Keratinocyte (primary cell): ENCODE measurements at regions not wholly inside any gene's neighbourhood (a gene's known extent, or its start where the extent isn't known, plus 50 kb on each side); places are given as distances from the start of the nearest gene placed in this dataset.

Experiments
- EZH2 ChIP-seq: IDR thresholded peaks from one replicate; pipeline ENCODE4 v1.6.1; 2012; ENCODE audit warnings: inconsistent platforms, mild to moderate bottlenecking, low read length, moderate library complexity
- TF ChIP-seq, protein P1 (sequence below), 3 experiments: IDR thresholded peaks in 1 of 3; conservative IDR thresholded peaks in 1 of 3; optimal IDR thresholded peaks in 1 of 3; 2 replicates in 2 of 3; 3 replicates in 1 of 3; pipeline versions ENCODE3 to v1.5.1; 2011; ENCODE audit warnings: low read length in 3 of 3, mild to moderate bottlenecking in 3 of 3, moderate library complexity in 2 of 3, control low read depth in 1 of 3, inconsistent platforms in 1 of 3; ENCODE audit not compliant: insufficient read depth in 2 of 3; ENCODE audit errors: extremely low read depth in 1 of 3

DNA sequence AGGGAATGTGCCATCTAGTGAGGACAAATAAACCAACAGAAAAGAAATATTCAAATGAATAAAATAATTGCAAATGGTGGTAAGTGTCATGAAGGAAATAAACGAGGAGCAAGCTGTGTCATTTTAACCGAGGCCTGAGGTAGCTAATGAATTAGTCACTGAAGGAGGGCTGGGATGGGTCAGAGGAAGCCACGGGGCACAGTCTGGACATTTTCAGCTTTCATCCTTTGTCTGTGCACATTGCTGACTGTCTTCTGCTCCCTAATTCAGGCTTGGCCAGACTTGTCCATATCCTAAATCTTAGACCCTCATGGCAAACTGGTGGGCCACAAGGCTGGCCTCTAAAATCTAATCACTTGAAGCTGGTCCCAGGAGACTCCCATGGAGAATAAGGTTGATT, 138.4 kb downstream of the RHOU start:
- TF ChIP-seq, protein P1, sequence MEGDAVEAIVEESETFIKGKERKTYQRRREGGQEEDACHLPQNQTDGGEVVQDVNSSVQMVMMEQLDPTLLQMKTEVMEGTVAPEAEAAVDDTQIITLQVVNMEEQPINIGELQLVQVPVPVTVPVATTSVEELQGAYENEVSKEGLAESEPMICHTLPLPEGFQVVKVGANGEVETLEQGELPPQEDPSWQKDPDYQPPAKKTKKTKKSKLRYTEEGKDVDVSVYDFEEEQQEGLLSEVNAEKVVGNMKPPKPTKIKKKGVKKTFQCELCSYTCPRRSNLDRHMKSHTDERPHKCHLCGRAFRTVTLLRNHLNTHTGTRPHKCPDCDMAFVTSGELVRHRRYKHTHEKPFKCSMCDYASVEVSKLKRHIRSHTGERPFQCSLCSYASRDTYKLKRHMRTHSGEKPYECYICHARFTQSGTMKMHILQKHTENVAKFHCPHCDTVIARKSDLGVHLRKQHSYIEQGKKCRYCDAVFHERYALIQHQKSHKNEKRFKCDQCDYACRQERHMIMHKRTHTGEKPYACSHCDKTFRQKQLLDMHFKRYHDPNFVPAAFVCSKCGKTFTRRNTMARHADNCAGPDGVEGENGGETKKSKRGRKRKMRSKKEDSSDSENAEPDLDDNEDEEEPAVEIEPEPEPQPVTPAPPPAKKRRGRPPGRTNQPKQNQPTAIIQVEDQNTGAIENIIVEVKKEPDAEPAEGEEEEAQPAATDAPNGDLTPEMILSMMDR (optimal IDR thresholded peaks at IDR 0.05 in 1 of 3, IDR thresholded peaks at IDR 0.05 in 1 of 3, conservative IDR thresholded peaks at IDR 0.05 in 1 of 3; ENCODE audit: extremely low read depth in 1 of 3, insufficient read depth in 2 of 3, low read length in 3 of 3): no peak
- no peak for TF ChIP-seq EZH2
